IMR-90 (cell line): ENCODE measurements at regions not wholly inside any gene's neighbourhood (a gene's known extent, or its start where the extent isn't known, plus 50 kb on each side); places are given as distances from the start of the nearest gene placed in this dataset.

Source experiments
- ATAC-seq: fragments of 200-7000 bp; cut with Tn5 transposase; 2 replicates; pipeline ENCODE4 v1.9.1; 2020; ENCODE audit warnings: low read depth, mild to moderate bottlenecking, moderate library complexity
- BruUV-seq: library from RNA; stranded (reverse); fragments of 400-500 nt; replicated peaks from 2 replicates; lab custom pipeline; 2021; lab: Mats Ljungman, UMichigan
- CTCF ChIA-PET: fragments of 300-600 bp; formaldehyde crosslinking; extraction: SDS; loops from one replicate; lab custom pipeline; 2021; ENCODE audit warnings: antibody characterized with exemption; lab: Yijun Ruan, JAX
- POLR2A ChIA-PET: fragments of 300-600 bp; sonication (Branson Sonifier 250); formaldehyde crosslinking; loops from one replicate; lab custom pipeline; 2022; ENCODE audit warnings: antibody characterized with exemption; ENCODE audit not compliant: unreplicated experiment; lab: Charles Lee
- DNase-seq: peaks from one replicate; pipeline ENCODE4 v3.0.0; 2013
- H2AFZ ChIP-seq: replicated peaks from 2 replicates; pipeline ENCODE3; 2013; ENCODE audit warnings: low read length, mild to moderate bottlenecking; ENCODE audit not compliant: poor library complexity
- H2AK5ac ChIP-seq: 2 replicates; pipeline ENCODE4 v1.6.1; 2013; ENCODE audit warnings: low read depth, low read length, inconsistent platforms
- H2AK9ac ChIP-seq: replicated peaks from 2 replicates; pipeline ENCODE3; 2013; ENCODE audit warnings: mild to moderate bottlenecking, low read depth, low read length, moderate library complexity; ENCODE audit not compliant: poor library complexity
- H2BK120ac ChIP-seq: 2 replicates; pipeline ENCODE4 v1.6.1; 2013; ENCODE audit warnings: low read depth, low read length, inconsistent platforms
- H2BK15ac ChIP-seq: 3 replicates; pipeline ENCODE4 v1.6.1; 2013; ENCODE audit warnings: low read depth, low read length, inconsistent platforms
- H2BK20ac ChIP-seq: 2 replicates; pipeline ENCODE4 v1.6.1; 2013; ENCODE audit warnings: low read depth, mild to moderate bottlenecking, inconsistent platforms, low read length, moderate library complexity
- H2BK5ac ChIP-seq: 2 replicates; pipeline ENCODE4 v1.6.1; 2013; ENCODE audit warnings: mild to moderate bottlenecking, low read depth, low read length, inconsistent platforms; ENCODE audit not compliant: poor library complexity, severe bottlenecking
- H3K14ac ChIP-seq: replicated peaks from 2 replicates; pipeline ENCODE4 v1.6.1; 2013; ENCODE audit warnings: low read depth, low read length, inconsistent platforms
- H3K18ac ChIP-seq: 2 replicates; pipeline ENCODE4 v1.6.1; 2013; ENCODE audit warnings: low read depth, low read length, control low read depth
- H3K23ac ChIP-seq: 2 replicates; pipeline ENCODE4 v1.6.1; 2013; ENCODE audit warnings: low read depth, low read length, inconsistent platforms
- H3K27ac ChIP-seq: 2 replicates; pipeline ENCODE4 v1.5.1; 2013; ENCODE audit warnings: mild to moderate bottlenecking, control low read depth, low read length; ENCODE audit not compliant: insufficient read depth
- H3K27me3 ChIP-seq: 2 replicates; pipeline ENCODE4 v1.6.1; 2013; ENCODE audit warnings: low read length; ENCODE audit not compliant: control insufficient read depth, insufficient read depth
- H3K36me3 ChIP-seq: 2 replicates; pipeline ENCODE4 v1.6.1; 2013; ENCODE audit warnings: low read length, mixed read lengths; ENCODE audit not compliant: control insufficient read depth, insufficient read depth
- H3K4ac ChIP-seq: 2 replicates; pipeline ENCODE4 v1.6.1; 2013; ENCODE audit warnings: low read depth, low read length, inconsistent platforms
- H3K4me1 ChIP-seq: 2 replicates; pipeline ENCODE4 v1.6.1; 2013; ENCODE audit warnings: low read length, mixed read lengths; ENCODE audit not compliant: control insufficient read depth, insufficient read depth
- H3K4me2 ChIP-seq: 2 replicates; pipeline ENCODE4 v1.6.1; 2013; ENCODE audit warnings: low read depth, mild to moderate bottlenecking, control low read depth, low read length, moderate library complexity
- H3K4me3 ChIP-seq: 2 replicates; pipeline ENCODE4 v1.5.1; 2013; ENCODE audit warnings: low read depth, mild to moderate bottlenecking, control low read depth, low read length, moderate library complexity; ENCODE audit not compliant: insufficient read depth
- H3K56ac ChIP-seq: 2 replicates; pipeline ENCODE4 v1.6.1; 2013; ENCODE audit warnings: low read length, inconsistent platforms; ENCODE audit not compliant: insufficient read depth; ENCODE audit errors: extremely low read depth
- H3K79me1 ChIP-seq, 2 experiments: 2 replicates each; pipeline ENCODE4 v1.6.1; 2013; ENCODE audit warnings: low read length in 2 of 2, inconsistent platforms in 1 of 2, low read depth in 1 of 2
- H3K9ac ChIP-seq: 2 replicates; pipeline ENCODE4 v1.6.1; 2013; ENCODE audit warnings: low read depth, low read length, control low read depth
- H3K9me1 ChIP-seq: 2 replicates; pipeline ENCODE4 v1.6.1; 2013; ENCODE audit warnings: low read length, inconsistent platforms; ENCODE audit not compliant: insufficient read depth
- H3K9me3 ChIP-seq: 2 replicates; pipeline ENCODE4 v1.6.1; 2013; ENCODE audit warnings: low read length; ENCODE audit not compliant: control insufficient read depth, insufficient read depth
- H4K20me1 ChIP-seq: 2 replicates; pipeline ENCODE4 v1.6.1; 2013; ENCODE audit warnings: low read length, inconsistent platforms; ENCODE audit not compliant: insufficient read depth
- H4K5ac ChIP-seq: 2 replicates; pipeline ENCODE4 v1.6.1; 2013; ENCODE audit warnings: mild to moderate bottlenecking, low read depth, low read length, control low read depth
- H4K8ac ChIP-seq, 2 experiments: 2 replicates each; pipeline ENCODE4 v1.6.1; 2013; ENCODE audit warnings: low read depth in 2 of 2, low read length in 2 of 2, control low read depth in 1 of 2, inconsistent platforms in 1 of 2
- H4K91ac ChIP-seq: 2 replicates; pipeline ENCODE4 v1.6.1; 2013; ENCODE audit warnings: low read depth, low read length, inconsistent platforms; ENCODE audit not compliant: insufficient read depth
- RFX5 ChIP-seq: IDR thresholded peaks from 2 replicates; pipeline ENCODE4 v1.8.0; 2012; ENCODE audit warnings: low read depth, mild to moderate bottlenecking, low read length, moderate library complexity
- SMC3 ChIP-seq: fragments of 150-350 bp; IDR thresholded peaks from 2 replicates; pipeline ENCODE4 v1.6.1; 2016; ENCODE audit warnings: low read depth, mild to moderate bottlenecking, antibody characterized with exemption, low read length, moderate library complexity
- WGBS, 2 experiments: methylation state at CpG; one replicate each; pipeline versions ENCODE4 v1.1.5 to v1.1.7; 2013; ENCODE audit warnings: missing lambda C conversion rate in 2 of 2; ENCODE audit not compliant: insufficient read length in 1 of 2; ENCODE audit errors: extremely low coverage in 2 of 2; 5-methylcytosine and 5-hydroxymethylcytosine counted together
- dilution Hi-C: fragments of 300-500 bp; cut with HindIII; formaldehyde crosslinking; loops from one replicate; pipeline ENCODE4 v1.14.3; 2018; ENCODE audit warnings: low sequenced_read_pairs; ENCODE audit not compliant: unreplicated experiment
- in situ Hi-C: fragments of 300-500 bp; cut with MboI; formaldehyde crosslinking; loops from 3 replicates; pipeline ENCODE4 v1.14.3; 2019; ENCODE audit warnings: low sequenced_read_pairs, inconsistent platforms, mixed read lengths
- intact Hi-C: fragments of 100-400 bp; cut with micrococcal nuclease; formaldehyde crosslinking; loops from 2 replicates; pipeline ENCODE4 v1.10.0; 2022
- TF ChIP-seq, protein P1 (sequence below): conservative IDR thresholded peaks from 2 replicates; pipeline ENCODE4 v1.5.1; 2012; ENCODE audit warnings: mild to moderate bottlenecking, low read depth, low read length, improper control_type of control experiment
- TF ChIP-seq, protein P2 (sequence below): fragments of 150-350 bp; IDR thresholded peaks from 2 replicates; pipeline ENCODE4 v1.6.1; 2016; ENCODE audit warnings: low read depth, mild to moderate bottlenecking, low read length, moderate library complexity, borderline replicate concordance

DNA sequence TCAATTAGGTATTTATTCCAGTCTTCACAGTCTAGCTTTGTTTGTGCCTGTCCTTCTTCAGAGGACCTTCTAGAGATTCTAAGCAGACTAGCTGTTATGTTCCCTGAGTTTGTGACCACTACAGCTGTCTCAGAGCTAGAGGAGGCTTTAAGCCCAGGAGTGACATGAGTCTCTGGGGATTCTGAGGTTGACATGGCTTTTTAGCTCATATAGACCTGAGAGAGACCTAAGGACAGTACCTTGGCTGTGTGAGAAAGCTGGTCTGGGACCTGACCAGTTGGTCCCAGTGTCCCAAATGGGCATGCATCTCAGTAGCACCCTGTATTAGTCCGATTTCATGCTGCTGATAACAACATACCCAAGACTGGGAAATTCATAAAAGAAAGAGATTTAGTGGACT lies 330.2 kb downstream of the DIPK2A start:
- Histone ChIP-seq H4K20me1 (no peaks in the 10 kb centered on the region), H3K4ac (no peak overlapping the region), H2BK5ac (no peak overlapping the region), H3K4me3 (no peak overlapping the region), H3K9ac (no peak overlapping the region), H4K5ac (no peak overlapping the region), H2BK120ac (no peak overlapping the region), H3K14ac (no peak overlapping the region), H2AK9ac (no peak overlapping the region), H3K56ac (no peak overlapping the region), H3K27me3 (no peaks in the 10 kb centered on the region), H2BK20ac (no peak overlapping the region), H3K23ac (no peak overlapping the region), H3K9me3 (0 out of 2 replicates have a peak, but pooled peaks cover 4% of the 10 kb centered on the region), H3K27ac (no peak overlapping the region), H2BK15ac (no peak overlapping the region), H2AFZ (no peak overlapping the region), H3K18ac (no peak overlapping the region), H3K36me3 (no peaks in the 10 kb centered on the region), H3K9me1 (no peaks in the 10 kb centered on the region), H4K8ac (no peak overlapping the region), H2AK5ac (no peak overlapping the region), H4K91ac (no peak overlapping the region), H3K79me1 (no peaks in the 10 kb centered on the region), H3K4me2 (no peak overlapping the region), H3K4me1 (no peaks in the 10 kb centered on the region)
- no peak for DNase-seq
- ChIA-PET CTCF (no interaction called here), POLR2A (no interaction called here)
- intact Hi-C loops (no loop called here), dilution Hi-C loops (no loop called here), in situ Hi-C loops (no loop called here)
- no TSS peak for BruUV-seq
- no CpG with 5 or more reads among the region's 1 CpG for WGBS, 2 experiments
- TF ChIP-seq, protein P1, sequence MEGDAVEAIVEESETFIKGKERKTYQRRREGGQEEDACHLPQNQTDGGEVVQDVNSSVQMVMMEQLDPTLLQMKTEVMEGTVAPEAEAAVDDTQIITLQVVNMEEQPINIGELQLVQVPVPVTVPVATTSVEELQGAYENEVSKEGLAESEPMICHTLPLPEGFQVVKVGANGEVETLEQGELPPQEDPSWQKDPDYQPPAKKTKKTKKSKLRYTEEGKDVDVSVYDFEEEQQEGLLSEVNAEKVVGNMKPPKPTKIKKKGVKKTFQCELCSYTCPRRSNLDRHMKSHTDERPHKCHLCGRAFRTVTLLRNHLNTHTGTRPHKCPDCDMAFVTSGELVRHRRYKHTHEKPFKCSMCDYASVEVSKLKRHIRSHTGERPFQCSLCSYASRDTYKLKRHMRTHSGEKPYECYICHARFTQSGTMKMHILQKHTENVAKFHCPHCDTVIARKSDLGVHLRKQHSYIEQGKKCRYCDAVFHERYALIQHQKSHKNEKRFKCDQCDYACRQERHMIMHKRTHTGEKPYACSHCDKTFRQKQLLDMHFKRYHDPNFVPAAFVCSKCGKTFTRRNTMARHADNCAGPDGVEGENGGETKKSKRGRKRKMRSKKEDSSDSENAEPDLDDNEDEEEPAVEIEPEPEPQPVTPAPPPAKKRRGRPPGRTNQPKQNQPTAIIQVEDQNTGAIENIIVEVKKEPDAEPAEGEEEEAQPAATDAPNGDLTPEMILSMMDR = no peak
- TF ChIP-seq RFX5 (no peak), SMC3 (no peak)
- TF ChIP-seq, protein P2, sequence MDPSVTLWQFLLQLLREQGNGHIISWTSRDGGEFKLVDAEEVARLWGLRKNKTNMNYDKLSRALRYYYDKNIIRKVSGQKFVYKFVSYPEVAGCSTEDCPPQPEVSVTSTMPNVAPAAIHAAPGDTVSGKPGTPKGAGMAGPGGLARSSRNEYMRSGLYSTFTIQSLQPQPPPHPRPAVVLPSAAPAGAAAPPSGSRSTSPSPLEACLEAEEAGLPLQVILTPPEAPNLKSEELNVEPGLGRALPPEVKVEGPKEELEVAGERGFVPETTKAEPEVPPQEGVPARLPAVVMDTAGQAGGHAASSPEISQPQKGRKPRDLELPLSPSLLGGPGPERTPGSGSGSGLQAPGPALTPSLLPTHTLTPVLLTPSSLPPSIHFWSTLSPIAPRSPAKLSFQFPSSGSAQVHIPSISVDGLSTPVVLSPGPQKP = no peak
- no peak for ATAC-seq
